Colonic mucosa (tissue), 4 donors: ENCODE measurements at regions not wholly inside any gene's neighbourhood (a gene's known extent, or its start where the extent isn't known, plus 50 kb on each side); places are given as distances from the start of the nearest gene placed in this dataset.

Experiments used
- DNase-seq: peaks from one replicate; pipeline ENCODE4 v3.0.0-alpha.2; 2020
- H3K27ac ChIP-seq: fragments of 200-600 bp; one replicate; pipeline ENCODE4 v1.8.0; 2021
- H3K27me3 ChIP-seq: fragments of 200-600 bp; one replicate; pipeline ENCODE4 v1.8.0; 2021
- H3K36me3 ChIP-seq: fragments of 200-600 bp; one replicate; pipeline ENCODE4 v1.8.0; 2021
- H3K4me1 ChIP-seq: fragments of 200-600 bp; one replicate; pipeline ENCODE4 v1.8.0; 2021; ENCODE audit warnings: mild to moderate bottlenecking
- H3K4me3 ChIP-seq: fragments of 200-600 bp; one replicate; pipeline ENCODE4 v1.8.0; 2021
- H3K9ac ChIP-seq, 2 donors: one replicate each; pipeline ENCODE4 v1.7.0; 2013; ENCODE audit warnings: control low read depth in 2 of 2, low read depth in 2 of 2, low read length in 2 of 2
- H3K9me3 ChIP-seq: fragments of 200-600 bp; one replicate; pipeline ENCODE4 v1.8.0; 2021
- CTCF ChIP-seq: fragments of 200-600 bp; IDR thresholded peaks from one replicate; pipeline ENCODE4 v1.8.0; 2022; ENCODE audit warnings: antibody characterized with exemption, mild to moderate bottlenecking
- intact Hi-C: fragments of 100-400 bp; cut with DNase I; formaldehyde crosslinking; loops from one replicate; pipeline ENCODE4 v1.14.1; 2022
- donor health status: healthy.
- donor health status: DM: no; HTN: no; CAD: no.
- donor health status: DM: no; HTN: no; CAD: no.

GRCh38 chr11:104322696-104323095 is 158.7 kb upstream of the PDGFD start:
- H3K27me3 ChIP-seq: no peaks in the 10 kb centered on the region
- H3K27ac ChIP-seq: no peak overlapping the region
- H3K9me3 ChIP-seq: no peaks in the 10 kb centered on the region
- no peak for DNase-seq
- TF ChIP-seq CTCF: no peak
- H3K9ac ChIP-seq: no peak overlapping the region
- no peak overlapping the region for H3K4me3 ChIP-seq
- intact Hi-C loops: no loop called here
- no peaks in the 10 kb centered on the region for H3K4me1 ChIP-seq
- H3K36me3 ChIP-seq: no peaks in the 10 kb centered on the region

DNA sequence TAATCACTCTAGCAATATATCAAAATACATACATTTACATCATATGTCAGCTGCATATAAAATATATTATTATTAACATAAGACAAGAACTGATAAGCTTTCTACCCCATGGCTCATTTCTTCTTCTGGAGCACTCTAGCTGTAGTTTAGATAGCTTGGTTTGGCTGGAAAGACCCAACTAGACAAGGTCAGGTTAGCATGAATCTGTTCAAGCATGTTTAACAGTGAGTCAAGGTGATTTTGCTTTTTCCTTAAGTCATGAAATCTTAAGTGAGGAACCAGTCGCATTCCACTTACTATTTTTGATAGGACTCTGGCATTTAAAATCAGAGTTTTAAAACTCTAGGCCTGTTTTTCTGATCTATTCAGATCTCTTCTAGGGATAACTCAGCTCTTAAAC is 157.0 kb upstream of the PDGFD start:
- no peak for DNase-seq
- no peak overlapping the region for H3K27ac ChIP-seq
- no peaks in the 10 kb centered on the region for H3K36me3 ChIP-seq
- no peaks in the 10 kb centered on the region for H3K4me1 ChIP-seq
- intact Hi-C loops: no loop called here
- H3K9ac ChIP-seq: no peak overlapping the region
- H3K27me3 ChIP-seq: no peaks in the 10 kb centered on the region
- no peaks in the 10 kb centered on the region for H3K9me3 ChIP-seq
- TF ChIP-seq CTCF: no peak
- H3K4me3 ChIP-seq: no peak overlapping the region

DNA sequence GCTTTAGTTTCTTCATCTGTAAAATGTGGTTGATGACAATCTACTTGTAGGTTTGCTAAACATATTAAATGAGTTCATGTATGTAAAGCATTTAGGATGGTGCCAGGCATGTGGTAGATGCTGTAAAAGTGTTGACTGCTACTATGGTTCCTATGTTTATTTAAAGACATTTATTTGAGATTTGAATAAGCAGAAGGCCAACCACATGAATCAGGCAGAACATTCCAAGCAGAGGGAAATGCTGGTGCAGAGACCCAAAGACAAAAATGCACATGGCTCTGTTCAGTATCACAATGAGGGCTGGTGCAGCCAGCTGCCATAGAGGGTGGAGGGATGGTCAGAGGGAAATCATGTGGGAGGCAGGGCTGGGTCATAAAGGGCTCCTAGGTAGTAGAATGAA is 156.2 kb upstream of the PDGFD start:
- H3K4me3 ChIP-seq: no peak overlapping the region
- DNase-seq: no peak
- H3K9me3 ChIP-seq: no peaks in the 10 kb centered on the region
- no peaks in the 10 kb centered on the region for H3K4me1 ChIP-seq
- TF ChIP-seq CTCF: no peak
- H3K27ac ChIP-seq: no peak overlapping the region
- no peaks in the 10 kb centered on the region for H3K36me3 ChIP-seq
- H3K27me3 ChIP-seq: no peaks in the 10 kb centered on the region
- intact Hi-C loops: no loop called here
- no peak overlapping the region for H3K9ac ChIP-seq

- DNase-seq: no peak
- no peaks in the 10 kb centered on the region for H3K27me3 ChIP-seq
- no peak overlapping the region for H3K9ac ChIP-seq
- H3K36me3 ChIP-seq: no peaks in the 10 kb centered on the region
- H3K4me1 ChIP-seq: no peaks in the 10 kb centered on the region
- intact Hi-C loops: no loop called here
- H3K4me3 ChIP-seq: no peak overlapping the region
- H3K9me3 ChIP-seq: no peaks in the 10 kb centered on the region
- no peak overlapping the region for H3K27ac ChIP-seq
- no peak for TF ChIP-seq CTCF
These were observed 155.4 kb upstream of the PDGFD start for GRCh38 chr11:104319396-104319795.

DNA sequence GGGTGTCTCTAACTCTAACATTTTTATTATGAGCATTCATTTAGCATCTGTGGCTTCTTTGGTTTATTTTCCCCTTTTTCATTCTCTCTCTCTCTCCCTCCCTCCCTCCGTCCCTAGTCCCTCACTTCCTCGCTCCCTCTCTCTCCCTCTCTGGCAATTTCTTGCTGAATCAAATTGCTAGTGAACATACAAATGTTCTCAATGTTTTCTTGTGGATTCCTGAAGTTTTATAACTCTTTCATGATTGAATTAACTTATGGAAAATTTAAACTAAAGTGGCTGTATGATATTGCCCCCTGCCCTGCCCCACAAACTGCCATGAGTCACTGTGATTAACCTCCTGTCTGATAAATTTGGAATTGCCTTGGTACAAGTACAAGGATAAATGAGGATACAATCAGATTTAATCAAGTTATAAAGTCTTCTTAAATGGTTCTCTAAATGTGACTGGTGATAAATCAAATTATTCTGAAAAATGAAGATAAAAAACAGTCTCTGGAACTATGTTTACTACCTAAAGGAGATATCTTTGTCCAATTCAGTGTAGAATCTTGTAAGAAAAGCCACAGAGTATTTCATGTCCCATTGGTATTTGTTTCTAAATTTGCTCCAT is 143.0 kb upstream of the PDGFD start:
- H3K9me3 ChIP-seq: no peaks in the 10 kb centered on the region
- H3K36me3 ChIP-seq: no peaks in the 10 kb centered on the region
- H3K27ac ChIP-seq: no peak overlapping the region
- intact Hi-C loops: no loop called here
- H3K9ac ChIP-seq: no peak overlapping the region
- no peaks in the 10 kb centered on the region for H3K4me1 ChIP-seq
- no peak for TF ChIP-seq CTCF
- no peak for DNase-seq
- H3K27me3 ChIP-seq: no peaks in the 10 kb centered on the region
- H3K4me3 ChIP-seq: no peak overlapping the region
